CD4-positive, CD25-positive, alpha-beta regulatory T cell (primary cell): ENCODE measurements at regions not wholly inside any gene's neighbourhood (a gene's known extent, or its start where the extent isn't known, plus 50 kb on each side); places are given as distances from the start of the nearest gene placed in this dataset.

Experiments used
- ATAC-seq, 2 donors: fragments of 150-1000 bp; cut with Tn5 transposase; one replicate each; pipeline ENCODE4 v1.10.0; 2021; ENCODE audit warnings: low read depth in 2 of 2, moderate number of reproducible peaks in 2 of 2, moderate library complexity in 1 of 2
- DNase-seq, 3 donors: peaks; one replicate each; pipeline versions ENCODE4 v3.0.0 to v3.0.0-alpha.2; 2012 to 2022; ENCODE audit warnings: mixed read lengths in 1 of 3
- H3K27ac ChIP-seq: one replicate; pipeline ENCODE4 v1.7.0; 2013; ENCODE audit warnings: mild to moderate bottlenecking, low read length; ENCODE audit not compliant: insufficient read depth, poor library complexity, severe bottlenecking
- H3K27me3 ChIP-seq: one replicate; pipeline ENCODE4 v1.7.0; 2013; ENCODE audit warnings: low read length; ENCODE audit not compliant: control insufficient read depth, insufficient read depth
- H3K36me3 ChIP-seq: one replicate; pipeline ENCODE4 v1.7.0; 2013; ENCODE audit warnings: mild to moderate bottlenecking, low read length, moderate library complexity; ENCODE audit not compliant: control insufficient read depth, insufficient read depth
- H3K4me1 ChIP-seq: 2 replicates; pipeline ENCODE4 v1.7.0; 2013; ENCODE audit warnings: mild to moderate bottlenecking, low read length; ENCODE audit not compliant: insufficient read depth, control insufficient read depth, poor library complexity, severe bottlenecking
- H3K4me3 ChIP-seq: one replicate; pipeline ENCODE4 v1.7.0; 2013; ENCODE audit warnings: low read depth, mild to moderate bottlenecking, low read length, moderate library complexity
- H3K9me3 ChIP-seq, 2 experiments: 1 replicate in 1 of 2; 2 replicates in 1 of 2; pipeline ENCODE4 v1.7.0; 2013; ENCODE audit warnings: low read length in 2 of 2, mild to moderate bottlenecking in 1 of 2, moderate library complexity in 1 of 2; ENCODE audit not compliant: control insufficient read depth in 2 of 2
- H3K27ac Mint-ChIP-seq, 3 donors: one replicate each; pipeline ENCODE4 v1.8.0; 2020 to 2022; ENCODE audit warnings: mild to moderate bottlenecking in 3 of 3, mixed read lengths in 3 of 3, moderate library complexity in 2 of 3
- H3K27me3 Mint-ChIP-seq: one replicate; pipeline ENCODE4 v1.8.0; 2022; ENCODE audit warnings: mild to moderate bottlenecking, mixed read lengths
- H3K36me3 Mint-ChIP-seq: one replicate; pipeline ENCODE4 v1.8.0; 2020; ENCODE audit warnings: mixed read lengths
- H3K4me1 Mint-ChIP-seq, 4 donors: one replicate each; pipeline ENCODE4 v1.8.0; 2020 to 2022; ENCODE audit warnings: mixed read lengths in 4 of 4, mild to moderate bottlenecking in 1 of 4
- H3K4me3 Mint-ChIP-seq, 4 donors: one replicate each; pipeline ENCODE4 v1.8.0; 2020 to 2022; ENCODE audit warnings: mild to moderate bottlenecking in 4 of 4, mixed read lengths in 4 of 4, moderate library complexity in 3 of 4
- H3K9me3 Mint-ChIP-seq, 7 donors: one replicate each; pipeline ENCODE4 v1.8.0; 2020 to 2022; ENCODE audit warnings: mixed read lengths in 7 of 7, mild to moderate bottlenecking in 3 of 7, moderate library complexity in 2 of 7

DNA sequence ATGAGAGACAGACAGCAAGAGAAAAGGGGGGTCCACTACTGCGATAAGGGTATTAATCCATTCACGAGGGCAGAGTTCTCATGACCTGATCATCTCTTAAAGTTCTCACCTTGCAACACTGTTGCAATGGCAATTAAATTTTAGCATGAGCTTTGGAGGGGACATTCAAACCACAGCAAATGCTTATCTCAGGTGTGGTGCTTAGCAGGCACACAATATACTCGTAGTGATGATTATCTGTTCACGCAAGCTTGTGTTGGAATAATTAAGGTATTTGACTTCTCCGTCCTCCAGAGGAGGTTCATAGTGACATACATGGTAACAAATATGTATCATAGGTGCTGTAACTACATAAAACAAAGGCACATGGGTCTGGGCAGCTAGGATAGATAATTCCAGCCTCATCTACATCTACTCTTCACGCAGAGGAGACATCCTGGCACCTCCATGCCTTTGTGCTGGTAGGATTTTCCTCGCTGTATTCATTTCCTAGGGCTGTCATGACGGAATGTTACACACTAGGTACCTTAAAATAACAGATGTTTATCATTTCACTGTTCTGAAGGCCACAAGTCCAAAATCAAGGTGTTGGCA, 221.2 kb downstream of the RBM19 start:
- peaks cover 0 to 1% (median 0%) of the 10 kb centered on the region in 7 donors for H3K9me3 Mint-ChIP-seq
- no peaks in the 10 kb centered on the region for H3K4me1 ChIP-seq
- ATAC-seq (no peak), DNase-seq (no peak)
- no peaks in the 10 kb centered on the region for H3K36me3 Mint-ChIP-seq
- no peaks in the 10 kb centered on the region for H3K9me3 ChIP-seq
- no peak overlapping the region for H3K4me3 ChIP-seq
- H3K4me3 Mint-ChIP-seq, result no peak overlapping the region
- H3K27ac ChIP-seq, result no peak overlapping the region
- H3K36me3 ChIP-seq, result no peaks in the 10 kb centered on the region
- H3K4me1 Mint-ChIP-seq, result no peaks in the 10 kb centered on the region
- H3K27ac Mint-ChIP-seq, result no peak overlapping the region
- H3K27me3 ChIP-seq, result peaks cover 4% of the 10 kb centered on the region
- H3K27me3 Mint-ChIP-seq, result peaks cover 6% of the 10 kb centered on the region

DNA sequence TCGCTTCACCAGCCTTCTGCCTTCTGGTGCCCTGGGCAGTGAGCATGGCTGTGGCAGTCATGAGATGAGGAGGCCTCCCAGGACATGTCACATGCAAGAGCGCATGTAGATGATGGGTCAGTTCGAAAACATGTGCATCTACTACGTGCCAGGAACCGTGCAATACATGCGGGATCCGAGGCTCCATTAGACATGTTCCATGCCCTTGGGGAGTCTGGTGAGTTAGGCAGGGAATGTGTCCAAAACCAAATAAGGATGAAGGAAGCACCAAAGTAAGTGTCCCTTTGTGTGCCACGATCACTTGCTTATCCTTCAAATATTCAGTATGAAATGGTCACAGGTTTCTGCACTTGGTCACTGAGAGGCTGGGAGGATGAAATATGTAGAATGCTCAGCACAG, 223.3 kb downstream of the RBM19 start:
- no peak for DNase-seq
- Mint-ChIP-seq H3K27ac (no peak overlapping the region), H3K27me3 (no peaks in the 10 kb centered on the region)

DNA sequence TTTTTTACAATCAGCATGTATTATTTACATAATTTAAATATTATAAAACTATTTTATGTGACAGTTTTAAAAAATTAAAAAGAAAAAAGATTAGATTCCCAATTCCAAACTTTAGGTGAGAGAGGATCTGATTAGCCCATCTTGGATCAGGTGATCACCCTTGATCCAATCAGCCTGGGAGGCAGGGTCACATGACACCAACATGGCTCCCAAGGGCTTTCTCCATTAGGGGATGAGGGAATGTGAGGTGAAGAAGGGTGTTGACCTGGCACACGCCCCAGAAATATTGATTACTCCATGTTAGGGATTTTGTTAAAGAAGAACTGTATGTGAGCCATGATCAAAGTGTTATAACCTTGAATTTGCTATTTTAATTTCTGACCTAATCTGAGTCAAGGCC, 225.4 kb downstream of the RBM19 start:
- ATAC-seq (no peak), DNase-seq (no peak)
- no peaks in the 10 kb centered on the region for H3K36me3 ChIP-seq
- H3K27me3 ChIP-seq, result peaks cover 5% of the 10 kb centered on the region
- no peak overlapping the region for H3K4me3 ChIP-seq
- H3K27ac ChIP-seq, result no peak overlapping the region
- Mint-ChIP-seq H3K4me3 (no peak overlapping the region), H3K9me3 (peaks cover 0 to 6% (median 0%) of the 10 kb centered on the region in 7 donors), H3K27ac (no peak overlapping the region), H3K4me1 (no peaks in the 10 kb centered on the region), H3K27me3 (peaks cover under 1% of the 10 kb centered on the region), H3K36me3 (no peaks in the 10 kb centered on the region)
- H3K9me3 ChIP-seq, result no peaks in the 10 kb centered on the region
- H3K4me1 ChIP-seq, result no peaks in the 10 kb centered on the region

More for the DNA sequence above, 223.3 kb downstream of the RBM19 start:
- Histone ChIP-seq H3K27ac (no peak overlapping the region), H3K36me3 (no peaks in the 10 kb centered on the region), H3K4me1 (no peaks in the 10 kb centered on the region), H3K4me3 (no peak overlapping the region), H3K9me3 (no peaks in the 10 kb centered on the region), H3K27me3 (peaks cover 9% of the 10 kb centered on the region)
- peaks cover 0 to 6% (median 0%) of the 10 kb centered on the region in 7 donors for H3K9me3 Mint-ChIP-seq
- ATAC-seq, result no peak
- H3K4me3 Mint-ChIP-seq, result no peak overlapping the region
- no peaks in the 10 kb centered on the region for H3K36me3 Mint-ChIP-seq
- no peaks in the 10 kb centered on the region for H3K4me1 Mint-ChIP-seq

DNA sequence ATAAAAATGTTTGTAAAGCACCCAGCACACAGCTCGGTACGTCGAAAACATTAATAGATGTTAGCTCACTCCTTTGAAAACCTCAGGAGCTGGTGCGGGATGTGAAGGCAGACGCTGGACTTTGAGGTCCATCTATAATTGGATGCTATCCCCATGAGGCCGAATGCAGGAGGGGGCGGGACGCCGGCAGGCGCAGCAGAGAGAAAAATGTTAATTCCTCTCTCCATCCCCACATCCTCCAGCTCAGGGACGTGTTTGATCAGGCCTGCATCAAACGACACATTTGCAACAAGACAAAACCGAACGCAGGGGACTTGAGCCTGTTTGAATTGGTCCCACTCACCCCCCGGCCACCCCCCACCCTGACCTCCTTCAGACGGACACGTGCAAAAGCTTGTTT, 231.0 kb downstream of the RBM19 start:
- H3K4me1 Mint-ChIP-seq, result no peaks in the 10 kb centered on the region
- DNase-seq, result no peak

DNA sequence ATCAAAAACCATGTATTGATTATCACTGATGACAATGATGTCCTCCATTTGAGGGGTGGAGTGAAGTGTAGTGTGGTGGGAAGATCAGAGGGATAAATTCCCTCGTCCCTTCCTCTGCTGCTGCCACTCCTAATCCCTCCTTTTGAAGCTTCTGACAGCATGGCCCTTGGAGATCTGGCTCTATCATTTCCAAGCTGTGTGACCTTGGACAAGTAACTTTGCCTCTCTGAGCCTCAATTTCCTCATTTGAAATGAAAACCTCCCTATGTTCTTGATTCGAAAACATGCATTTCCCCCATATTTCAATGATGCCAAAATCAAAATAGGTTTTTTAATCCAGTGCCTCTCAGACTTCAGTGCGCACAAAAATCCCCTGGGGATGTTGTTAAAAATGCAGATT, 231.6 kb downstream of the RBM19 start:
- H3K36me3 Mint-ChIP-seq, result no peaks in the 10 kb centered on the region
- no peak overlapping the region for H3K4me3 Mint-ChIP-seq
- Histone ChIP-seq H3K9me3 (no peaks in the 10 kb centered on the region), H3K36me3 (no peaks in the 10 kb centered on the region), H3K27ac (no peak overlapping the region), H3K27me3 (peaks cover 2% of the 10 kb centered on the region), H3K4me3 (no peak overlapping the region), H3K4me1 (no peaks in the 10 kb centered on the region)
- H3K27ac Mint-ChIP-seq, result no peak overlapping the region
- H3K27me3 Mint-ChIP-seq, result peaks cover 5% of the 10 kb centered on the region
- no peaks in the 10 kb centered on the region for H3K4me1 Mint-ChIP-seq
- ATAC-seq (no peak), DNase-seq (no peak)
- H3K9me3 Mint-ChIP-seq, result peaks cover 0 to 6% (median 0%) of the 10 kb centered on the region in 7 donors

More for the DNA sequence above, 231.0 kb downstream of the RBM19 start:
- H3K36me3 Mint-ChIP-seq, result no peaks in the 10 kb centered on the region
- no peak for ATAC-seq
- Histone ChIP-seq H3K36me3 (no peaks in the 10 kb centered on the region), H3K27me3 (peaks cover 5% of the 10 kb centered on the region), H3K27ac (no peak overlapping the region), H3K4me1 (no peaks in the 10 kb centered on the region), H3K9me3 (no peaks in the 10 kb centered on the region), H3K4me3 (no peak overlapping the region)
- peaks cover 5% of the 10 kb centered on the region for H3K27me3 Mint-ChIP-seq
- peaks cover 0 to 6% (median 0%) of the 10 kb centered on the region in 7 donors for H3K9me3 Mint-ChIP-seq
- no peak overlapping the region for H3K4me3 Mint-ChIP-seq
- no peak overlapping the region for H3K27ac Mint-ChIP-seq

DNA sequence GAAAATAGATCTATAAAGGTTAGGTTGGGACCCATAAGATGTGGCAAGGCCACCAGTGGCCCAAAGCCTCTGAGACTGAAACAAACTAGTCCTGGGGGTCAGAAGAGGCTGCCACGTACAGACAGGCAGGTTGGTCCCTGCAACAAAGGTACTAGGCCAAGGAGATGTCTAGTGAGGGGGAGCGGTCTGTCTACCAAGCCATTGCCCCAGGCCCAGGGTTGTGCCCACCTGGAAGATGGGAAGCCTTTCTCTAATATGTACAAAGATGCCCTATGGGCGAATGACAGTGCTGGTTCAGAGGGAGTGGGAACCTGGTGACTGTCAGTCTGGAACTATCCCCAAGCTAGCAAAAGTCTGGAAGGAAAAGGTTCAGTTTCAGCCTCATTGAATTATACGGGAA, 233.2 kb downstream of the RBM19 start:
- Histone ChIP-seq H3K36me3 (no peaks in the 10 kb centered on the region), H3K27me3 (no peaks in the 10 kb centered on the region), H3K4me3 (no peak overlapping the region), H3K27ac (no peak overlapping the region), H3K9me3 (no peaks in the 10 kb centered on the region), H3K4me1 (no peaks in the 10 kb centered on the region)
- Mint-ChIP-seq H3K4me1 (no peaks in the 10 kb centered on the region), H3K4me3 (no peak overlapping the region), H3K27ac (no peak overlapping the region), H3K9me3 (peaks cover 0 to 4% (median 0%) of the 10 kb centered on the region in 7 donors), H3K27me3 (peaks cover 5% of the 10 kb centered on the region), H3K36me3 (no peaks in the 10 kb centered on the region)
- ATAC-seq, result no peak
- no peak for DNase-seq

DNA sequence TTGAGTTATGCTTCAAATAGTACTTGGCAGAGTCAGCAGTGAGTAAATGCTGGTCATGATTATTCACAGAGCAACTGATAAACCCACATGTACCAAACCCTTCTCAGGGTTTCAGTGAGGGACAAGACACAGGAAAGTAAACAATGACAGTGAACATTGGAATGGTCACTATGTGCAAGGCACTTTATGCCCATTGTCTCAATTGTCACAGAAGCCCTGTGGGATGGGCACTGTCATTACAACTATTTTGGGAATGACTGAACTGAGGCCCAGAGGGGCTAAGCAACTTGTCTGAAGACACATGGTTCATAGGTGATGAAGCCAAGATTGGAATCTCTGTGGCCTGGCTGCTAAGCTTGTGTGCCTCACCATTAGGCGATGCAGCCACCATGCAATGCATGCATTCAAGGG, 238.5 kb downstream of the RBM19 start:
- H3K27me3 Mint-ChIP-seq, result peaks cover 5% of the 10 kb centered on the region
- Histone ChIP-seq H3K36me3 (no peaks in the 10 kb centered on the region), H3K4me1 (no peaks in the 10 kb centered on the region), H3K27ac (no peak overlapping the region), H3K4me3 (no peak overlapping the region), H3K9me3 (no peaks in the 10 kb centered on the region), H3K27me3 (no peaks in the 10 kb centered on the region)
- DNase-seq (no peak), ATAC-seq (no peak)
- H3K4me1 Mint-ChIP-seq, result no peaks in the 10 kb centered on the region
- H3K27ac Mint-ChIP-seq, result no peak overlapping the region
- no peaks in the 10 kb centered on the region for H3K36me3 Mint-ChIP-seq
- peaks cover 0 to 2% (median 0%) of the 10 kb centered on the region in 7 donors for H3K9me3 Mint-ChIP-seq
- H3K4me3 Mint-ChIP-seq, result no peak overlapping the region

DNA sequence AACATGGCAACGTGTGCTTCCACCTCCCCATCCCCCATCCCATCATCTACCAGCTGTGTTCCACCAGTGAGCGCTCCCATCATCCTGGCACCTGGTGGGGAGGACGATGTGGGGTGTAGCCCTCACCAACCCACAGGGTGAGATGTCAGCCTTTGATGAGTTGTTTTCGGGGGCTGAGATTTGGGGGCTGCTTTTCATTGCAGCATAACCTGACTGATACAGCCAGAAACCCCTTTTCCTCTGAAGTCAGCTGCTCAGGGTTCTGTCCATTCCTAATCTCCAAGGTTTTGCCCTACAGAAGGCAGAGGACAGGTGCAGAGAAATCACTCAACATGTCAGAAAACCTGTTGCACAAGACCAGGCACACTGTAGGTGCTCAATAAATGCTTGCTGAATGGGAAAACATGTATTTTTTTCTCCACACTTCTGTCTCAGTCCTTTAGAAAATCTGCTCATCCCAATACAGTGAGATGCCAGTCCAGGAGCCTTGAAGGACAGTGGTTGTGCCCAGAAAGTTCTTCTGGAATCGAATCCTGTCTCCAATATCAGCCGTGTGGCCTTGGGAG, 239.8 kb downstream of the RBM19 start:
- peaks cover 0 to 2% (median 0%) of the 10 kb centered on the region in 7 donors for H3K9me3 Mint-ChIP-seq
- H3K27me3 Mint-ChIP-seq, result peaks cover 5% of the 10 kb centered on the region
- H3K4me1 Mint-ChIP-seq, result no peaks in the 10 kb centered on the region
- H3K4me3 Mint-ChIP-seq, result no peak overlapping the region
- H3K36me3 Mint-ChIP-seq, result no peaks in the 10 kb centered on the region
- ATAC-seq (no peak), DNase-seq (no peak)
- H3K27ac Mint-ChIP-seq, result no peak overlapping the region
- Histone ChIP-seq H3K9me3 (no peaks in the 10 kb centered on the region), H3K4me1 (no peaks in the 10 kb centered on the region), H3K36me3 (no peaks in the 10 kb centered on the region), H3K4me3 (no peak overlapping the region), H3K27me3 (no peaks in the 10 kb centered on the region), H3K27ac (no peak overlapping the region)
